ENCODE measurements at regions not wholly inside any gene's neighbourhood (a gene's known extent, or its start where the extent isn't known, plus 50 kb on each side); places are given as distances from the start of the nearest gene placed in this dataset.

- H3K4me3 ChIP-seq (ENCODE audit: control insufficient read depth, low read depth, low read length): no peak overlapping the region
- no peak for DNase-seq (ENCODE audit: low read depth)
- TF ChIP-seq CTCF (IDR thresholded peaks at IDR 0.05; ENCODE audit: control insufficient read depth, insufficient read depth, low read depth, low read length, missing control alignments): no peak
These were observed 815.1 kb upstream of the RAB6C start for GRCh38 chr2:129164220-129164949.

GRCh38 chr2:129165006-129165405, 814.5 kb upstream of the RAB6C start:
- DNase-seq (ENCODE audit: low read depth): no peak
- no peak for TF ChIP-seq CTCF (IDR thresholded peaks at IDR 0.05; ENCODE audit: control insufficient read depth, insufficient read depth, low read depth, low read length, missing control alignments)
- no peak overlapping the region for H3K4me3 ChIP-seq (ENCODE audit: control insufficient read depth, low read depth, low read length)

- no peak overlapping the region for H3K4me3 ChIP-seq (ENCODE audit: control insufficient read depth, low read depth, low read length)
- DNase-seq (ENCODE audit: low read depth): no peak
- no peak for TF ChIP-seq CTCF (IDR thresholded peaks at IDR 0.05; ENCODE audit: control insufficient read depth, insufficient read depth, low read depth, low read length, missing control alignments)
These were observed 812.0 kb upstream of the RAB6C start for GRCh38 chr2:129167456-129167855.

- DNase-seq (ENCODE audit: low read depth): no peak
- TF ChIP-seq CTCF (IDR thresholded peaks at IDR 0.05; ENCODE audit: control insufficient read depth, insufficient read depth, low read depth, low read length, missing control alignments): no peak
- H3K4me3 ChIP-seq (ENCODE audit: control insufficient read depth, low read depth, low read length): no peak overlapping the region
These were observed 808.9 kb upstream of the RAB6C start for GRCh38 chr2:129170570-129170969.

- TF ChIP-seq CTCF (IDR thresholded peaks at IDR 0.05; ENCODE audit: control insufficient read depth, insufficient read depth, low read depth, low read length, missing control alignments): no peak
- no peak for DNase-seq (ENCODE audit: low read depth)
These were observed 805.3 kb upstream of the RAB6C start for GRCh38 chr2:129174143-129174542.

GRCh38 chr2:129175051-129175450, 804.4 kb upstream of the RAB6C start:
- TF ChIP-seq CTCF (IDR thresholded peaks at IDR 0.05; ENCODE audit: control insufficient read depth, insufficient read depth, low read depth, low read length, missing control alignments): no peak
- no peak for DNase-seq (ENCODE audit: low read depth)
- no peak overlapping the region for H3K4me3 ChIP-seq (ENCODE audit: control insufficient read depth, low read depth, low read length)

More at GRCh38 chr2:129174143-129174542, 805.3 kb upstream of the RAB6C start:
- no peak overlapping the region for H3K4me3 ChIP-seq (ENCODE audit: control insufficient read depth, low read depth, low read length)
